Renal pelvis (tissue), 1 donor: ENCODE measurements at regions not wholly inside any gene's neighbourhood (a gene's known extent, or its start where the extent isn't known, plus 50 kb on each side); places are given as distances from the start of the nearest gene placed in this dataset.

Experiments used
- DNase-seq: peaks from one replicate; pipeline ENCODE4 v3.0.0-alpha.2; 2013

- no peak for DNase-seq
Measured at GRCh38 chr5:3888310-3888709, 292.7 kb downstream of the IRX1 start.

GRCh38 chr5:3889412-3890142, 293.9 kb downstream of the IRX1 start:
- DNase-seq: no peak

GRCh38 chr5:3891113-3891512, 295.5 kb downstream of the IRX1 start:
- no peak for DNase-seq

DNA sequence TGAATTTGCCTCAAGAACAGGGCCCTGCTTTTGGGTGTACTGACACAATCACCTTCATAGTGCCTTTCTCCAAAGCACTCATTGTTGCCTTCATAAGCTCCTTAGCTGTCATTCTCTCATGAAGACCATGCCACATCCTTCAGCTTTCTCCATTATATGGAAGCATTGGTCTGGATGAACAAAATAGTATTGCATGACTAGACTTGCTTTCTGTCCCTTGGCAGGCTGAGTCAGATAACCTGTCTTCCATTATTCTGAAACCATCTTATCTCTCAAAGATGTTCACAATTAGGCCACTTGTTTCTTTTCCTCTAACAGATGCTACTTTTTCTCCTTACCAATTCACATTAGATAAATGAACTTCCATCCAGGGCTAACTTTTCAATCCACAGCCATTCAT, 297.9 kb downstream of the IRX1 start:
- no peak for DNase-seq

- DNase-seq: no peak
Measured at GRCh38 chr5:3893975-3894374, 298.3 kb downstream of the IRX1 start.

DNA sequence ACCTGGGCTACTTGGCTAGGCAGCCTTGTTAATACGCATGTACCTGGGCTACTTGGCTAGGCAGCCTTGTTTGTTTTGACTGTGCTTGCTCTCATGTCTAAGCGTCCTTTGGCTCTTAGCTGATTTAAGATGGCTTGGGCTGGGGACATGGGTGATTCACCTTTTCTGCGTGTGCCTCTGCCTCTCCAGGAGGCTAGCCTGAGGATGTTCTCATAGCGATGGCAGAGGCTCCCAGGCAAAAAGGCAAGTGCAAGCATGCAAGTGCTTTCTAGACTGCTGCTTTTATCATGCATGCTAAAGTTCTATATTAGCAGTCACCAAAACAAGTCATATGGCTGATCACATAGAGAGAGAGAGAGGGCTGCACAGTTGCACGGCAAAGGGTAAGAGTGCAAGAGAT, 300.5 kb downstream of the IRX1 start:
- no peak for DNase-seq

DNA sequence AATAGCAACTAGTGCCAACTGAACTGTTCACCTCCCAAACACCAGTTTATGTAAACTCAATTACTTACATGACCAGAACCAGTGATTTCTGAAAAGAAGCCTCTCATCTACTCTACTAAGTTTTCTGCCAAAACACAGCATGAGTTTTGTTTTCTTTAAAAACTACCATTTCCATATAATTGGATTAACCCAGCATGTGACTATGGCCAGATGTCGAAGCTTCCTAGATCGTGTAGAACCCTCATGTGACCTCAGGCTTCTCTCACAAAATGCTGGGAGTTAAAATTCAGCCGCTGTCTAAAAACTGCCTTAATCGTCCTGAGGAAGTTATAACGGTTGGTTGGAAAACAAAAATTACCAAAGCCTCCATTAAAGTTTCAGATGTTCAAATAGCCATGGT, 303.5 kb downstream of the IRX1 start:
- no peak for DNase-seq

GRCh38 chr5:3904584-3904983, 309.0 kb downstream of the IRX1 start:
- no peak for DNase-seq

GRCh38 chr5:3905031-3905430, 309.4 kb downstream of the IRX1 start:
- DNase-seq: no peak

GRCh38 chr5:3905521-3905920, 309.9 kb downstream of the IRX1 start:
- no peak for DNase-seq

DNA sequence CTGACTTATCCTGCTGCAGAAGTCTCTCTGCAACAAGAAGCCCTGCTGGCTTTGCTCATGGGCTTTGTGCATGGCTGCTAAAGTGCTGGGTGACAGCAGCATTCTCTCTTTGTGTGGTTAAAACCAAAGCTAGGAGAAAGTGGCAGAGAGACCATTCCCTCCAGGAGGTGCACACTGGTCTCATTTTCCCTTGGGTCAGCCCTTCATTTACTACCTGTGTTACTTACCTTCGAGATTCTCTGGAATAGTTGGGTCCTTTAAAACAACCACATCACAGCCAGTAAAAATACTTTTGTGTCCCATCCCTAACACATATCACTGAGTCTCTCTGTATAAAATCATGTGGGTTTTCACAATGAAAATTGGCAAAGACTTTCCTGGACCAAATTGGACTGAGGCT, 315.5 kb downstream of the IRX1 start:
- no peak for DNase-seq

- no peak for DNase-seq
Measured at GRCh38 chr5:3911773-3912172, 316.1 kb downstream of the IRX1 start.

- no peak for DNase-seq
Measured at GRCh38 chr5:3912790-3913189, 317.2 kb downstream of the IRX1 start.

DNA sequence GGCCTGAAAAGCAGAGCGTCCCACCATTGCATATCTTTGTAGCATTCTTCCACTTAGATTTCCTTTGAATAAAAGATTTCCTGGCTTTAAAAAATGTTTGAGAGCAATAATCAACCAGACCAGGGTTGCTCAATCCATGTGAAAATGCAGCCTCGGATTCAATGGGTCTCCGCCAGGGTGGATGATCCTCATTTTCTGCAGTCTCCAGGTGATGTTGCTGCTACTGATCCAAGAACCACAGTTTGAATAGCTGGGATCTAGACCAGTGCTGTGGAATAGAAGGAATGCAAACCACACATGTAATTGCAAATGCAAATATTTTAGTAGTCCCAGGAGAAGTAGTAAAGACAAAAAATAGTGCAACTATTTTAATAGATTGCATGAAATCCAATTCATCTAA, 317.6 kb downstream of the IRX1 start:
- no peak for DNase-seq

- no peak for DNase-seq
Measured at GRCh38 chr5:3925022-3925421, 329.4 kb downstream of the IRX1 start.

- no peak for DNase-seq
Measured at GRCh38 chr5:3925935-3926334, 330.3 kb downstream of the IRX1 start.

GRCh38 chr5:3929799-3930198, 334.2 kb downstream of the IRX1 start:
- DNase-seq: no peak

GRCh38 chr5:3931976-3932375, 336.3 kb downstream of the IRX1 start:
- no peak for DNase-seq

- DNase-seq: no peak
Measured at GRCh38 chr5:3933536-3933935, 337.9 kb downstream of the IRX1 start.

DNA sequence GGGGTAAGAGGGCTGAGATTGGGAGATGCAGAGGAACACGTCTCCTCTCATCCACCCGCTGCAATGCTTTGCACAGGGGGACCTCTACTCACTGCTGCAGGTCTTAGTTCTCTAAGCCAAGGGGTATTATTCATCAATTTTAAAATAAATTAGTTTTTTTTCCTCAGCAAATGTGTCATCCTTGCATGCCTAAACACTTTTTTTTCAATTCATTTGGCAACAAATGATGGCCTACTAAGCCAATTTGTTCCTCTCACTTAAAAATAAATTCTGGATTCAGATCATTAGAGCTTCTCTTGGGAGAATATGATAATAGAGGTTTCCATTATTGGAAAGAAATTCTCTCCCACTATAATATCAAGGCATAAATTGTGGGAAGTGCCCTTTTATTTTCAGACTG, 338.3 kb downstream of the IRX1 start:
- no peak for DNase-seq

- no peak for DNase-seq
Measured at GRCh38 chr5:3943859-3944258, 348.2 kb downstream of the IRX1 start.

DNA sequence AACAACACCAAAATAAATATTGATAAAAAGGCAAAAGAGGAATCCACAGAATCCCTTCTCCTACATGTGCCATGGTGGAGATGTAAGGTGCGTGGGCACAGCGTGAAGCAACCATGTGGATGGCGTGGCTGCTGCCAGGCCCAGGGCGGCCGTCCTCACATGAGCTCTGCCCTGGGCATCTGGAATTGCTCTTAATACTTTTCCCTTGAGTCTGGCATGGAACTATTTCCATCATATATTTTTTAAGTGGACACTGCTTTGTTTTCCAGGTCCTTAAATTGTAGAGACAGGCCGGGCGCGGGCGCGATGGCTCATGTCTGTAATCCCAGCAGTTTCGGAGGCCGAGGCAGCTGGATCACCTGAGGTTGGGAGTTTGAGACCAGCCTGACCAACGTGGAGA, 349.3 kb downstream of the IRX1 start:
- DNase-seq: no peak

DNA sequence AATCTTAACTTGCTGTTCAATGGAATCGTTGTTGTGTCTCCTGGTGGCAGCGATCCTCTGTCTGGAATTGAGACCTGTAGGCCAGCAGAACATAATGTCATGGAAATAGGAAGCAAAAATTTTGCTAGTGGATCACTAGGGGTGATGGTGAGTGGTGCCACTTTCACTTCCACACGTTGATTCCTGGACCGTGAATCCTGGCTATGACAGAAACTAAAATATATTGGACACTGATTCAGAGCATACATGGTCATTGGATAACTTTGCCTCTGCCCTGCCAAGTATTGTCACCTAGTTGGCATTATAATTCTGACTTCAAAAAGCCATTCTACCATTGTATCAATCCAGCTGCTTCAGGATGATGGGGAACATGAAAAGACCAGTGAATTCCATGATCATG, 353.2 kb downstream of the IRX1 start:
- DNase-seq: no peak

DNA sequence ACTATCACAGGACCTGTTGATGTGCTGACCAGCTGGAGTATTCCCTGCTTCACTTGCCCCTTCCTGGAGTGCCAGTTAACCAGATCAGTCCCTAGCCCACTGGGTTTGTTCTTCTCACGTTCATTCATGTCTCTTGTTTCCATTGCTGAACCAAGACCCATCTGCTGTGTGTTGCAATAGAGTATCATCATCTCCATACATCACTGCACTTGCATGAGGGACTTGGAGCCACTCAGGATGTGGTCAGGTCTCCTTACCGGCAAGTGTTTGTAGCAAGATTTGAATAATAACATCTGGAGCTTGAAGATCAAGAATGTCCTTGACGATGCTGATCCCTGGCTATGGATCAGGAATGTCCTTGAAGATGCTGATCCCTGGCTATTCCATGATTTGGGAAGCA, 358.6 kb downstream of the IRX1 start:
- DNase-seq: no peak

DNA sequence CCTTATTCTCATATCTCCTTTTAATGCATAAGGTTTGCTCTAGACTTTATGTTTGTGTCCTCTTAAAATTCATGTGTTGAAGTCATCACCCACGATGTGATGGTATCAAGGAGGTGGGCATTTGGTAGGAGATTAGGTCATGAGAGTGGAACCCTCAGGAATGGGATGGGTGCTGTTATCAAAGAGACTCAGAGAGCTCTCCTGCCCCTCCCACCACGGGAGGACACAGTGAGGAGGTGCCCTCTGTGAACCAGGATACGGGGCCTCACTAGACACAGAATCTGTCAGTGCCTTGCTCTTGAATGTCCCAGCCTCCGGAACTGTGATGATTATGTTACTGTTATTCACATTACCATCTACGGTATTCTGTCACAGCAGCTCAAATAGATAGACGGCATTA, 359.0 kb downstream of the IRX1 start:
- no peak for DNase-seq
